ENCODE measurements at regions not wholly inside any gene's neighbourhood (a gene's known extent, or its start where the extent isn't known, plus 50 kb on each side); places are given as distances from the start of the nearest gene placed in this dataset.
A peak's percentile ranks its signal among the peaks of the same experiment; 100 is the strongest.
"Not testable (repeated sequence)": the region's sequence is repeated elsewhere in the genome, so short reads cannot be mapped to it uniquely, and the experiment has no call there.

GRCh38 chr6:20263059-20263458 lies 50.8 kb upstream of the MBOAT1 start:
- no peak for FAIRE-seq

- no peak for FAIRE-seq
These were observed 53.6 kb upstream of the MBOAT1 start for GRCh38 chr6:20265842-20266241.

- no peak for FAIRE-seq
These were observed 54.8 kb upstream of the MBOAT1 start for GRCh38 chr6:20266851-20267608.

- FAIRE-seq = no peak
These were observed 56.9 kb upstream of the MBOAT1 start for GRCh38 chr6:20269181-20269580.

GRCh38 chr6:20271818-20272217 lies 59.5 kb upstream of the MBOAT1 start:
- FAIRE-seq = no peak

- FAIRE-seq = no peak
These were observed 61.9 kb upstream of the MBOAT1 start for GRCh38 chr6:20274137-20274536.

GRCh38 chr6:20275837-20276236 lies 63.6 kb upstream of the MBOAT1 start:
- FAIRE-seq = not testable (repeated sequence)

- FAIRE-seq = not testable (repeated sequence)
These were observed 65.5 kb upstream of the MBOAT1 start for GRCh38 chr6:20277724-20278123.

GRCh38 chr6:20279051-20279450 lies 66.8 kb upstream of the MBOAT1 start:
- no peak for FAIRE-seq

- no peak for FAIRE-seq
These were observed 67.5 kb upstream of the MBOAT1 start for GRCh38 chr6:20279608-20280287.

- FAIRE-seq = no peak
These were observed 68.0 kb upstream of the MBOAT1 start for GRCh38 chr6:20280288-20280621.

- no peak for FAIRE-seq
These were observed 72.4 kb upstream of the MBOAT1 start for GRCh38 chr6:20284672-20285071.

- no peak for FAIRE-seq
These were observed 74.8 kb upstream of the MBOAT1 start for GRCh38 chr6:20286968-20287565.

- peak; percentile 87 for FAIRE-seq
These were observed 79.7 kb upstream of the MBOAT1 start for GRCh38 chr6:20291764-20292580.

GRCh38 chr6:20292905-20293304 lies 80.6 kb upstream of the MBOAT1 start:
- no peak for FAIRE-seq

GRCh38 chr6:20301256-20301655 lies 89.0 kb upstream of the MBOAT1 start:
- no peak for FAIRE-seq

- no peak for FAIRE-seq
These were observed 89.9 kb upstream of the MBOAT1 start for GRCh38 chr6:20302168-20302567.

- no peak for FAIRE-seq
These were observed 90.5 kb upstream of the MBOAT1 start for GRCh38 chr6:20302702-20303251.

GRCh38 chr6:20306491-20306890 lies 94.2 kb upstream of the MBOAT1 start:
- FAIRE-seq = no peak

- FAIRE-seq = no peak
These were observed 92.5 kb upstream of the E2F3 start for GRCh38 chr6:20309186-20309585.

- FAIRE-seq = no peak
These were observed 91.5 kb upstream of the E2F3 start for GRCh38 chr6:20310185-20310584.

GRCh38 chr6:20312606-20313005 lies 89.1 kb upstream of the E2F3 start:
- no peak for FAIRE-seq

- no peak for FAIRE-seq
These were observed 88.6 kb upstream of the E2F3 start for GRCh38 chr6:20313051-20313450.
